Astrocyte of the spinal cord (primary cell): ENCODE measurements at regions not wholly inside any gene's neighbourhood (a gene's known extent, or its start where the extent isn't known, plus 50 kb on each side); places are given as distances from the start of the nearest gene placed in this dataset.

ENCODE experiments used
- DNase-seq: peaks from one replicate; pipeline ENCODE4 v3.0.0; 2011; ENCODE audit warnings: low read depth, low spot score
- H3K4me3 ChIP-seq: 2 replicates; pipeline ENCODE4 v1.5.1; 2011; ENCODE audit warnings: low read depth, mild to moderate bottlenecking, low read length, moderate library complexity
- CTCF ChIP-seq: IDR thresholded peaks from 2 replicates; pipeline ENCODE4 v1.5.1; 2012; ENCODE audit warnings: low read depth, mild to moderate bottlenecking, low read length, inconsistent platforms
- in situ Hi-C: cut with HindIII; loops from 2 replicates; pipeline ENCODE4 v1.10.0; 2017; ENCODE audit warnings: low sequenced_read_pairs

- TF ChIP-seq CTCF = no peak
- H3K4me3 ChIP-seq = no peak overlapping the region
- in situ Hi-C loops = no loop called here
- DNase-seq = no peak
Measured at GRCh38 chr12:33669349-33669748, 229.7 kb upstream of the SYT10 start.

GRCh38 chr12:33670284-33670683, 230.7 kb upstream of the SYT10 start:
- no peak for DNase-seq
- no peak for TF ChIP-seq CTCF
- in situ Hi-C loops = no loop called here
- H3K4me3 ChIP-seq = no peak overlapping the region

- no peak overlapping the region for H3K4me3 ChIP-seq
- TF ChIP-seq CTCF = no peak
- in situ Hi-C loops = no loop called here
- no peak for DNase-seq
Measured at GRCh38 chr12:33671676-33672075, 232.1 kb upstream of the SYT10 start.

GRCh38 chr12:33672836-33673577, 233.4 kb upstream of the SYT10 start:
- in situ Hi-C loops = no loop called here

GRCh38 chr12:33676866-33677265, 237.2 kb upstream of the SYT10 start:
- no peak overlapping the region for H3K4me3 ChIP-seq
- TF ChIP-seq CTCF = no peak
- in situ Hi-C loops = no loop called here
- no peak for DNase-seq

More at GRCh38 chr12:33672836-33673577, 233.4 kb upstream of the SYT10 start:
- TF ChIP-seq CTCF = no peak
- DNase-seq = no peak
- no peak overlapping the region for H3K4me3 ChIP-seq

GRCh38 chr12:33678221-33678964, 238.8 kb upstream of the SYT10 start:
- in situ Hi-C loops = no loop called here
- TF ChIP-seq CTCF = no peak
- H3K4me3 ChIP-seq = no peak overlapping the region
- DNase-seq = no peak
